SK-N-SH treated with all-trans-retinoic acid at 6 μM for 48 hours (cell line): ENCODE measurements at regions not wholly inside any gene's neighbourhood (a gene's known extent, or its start where the extent isn't known, plus 50 kb on each side); places are given as distances from the start of the nearest gene placed in this dataset.

Experiments
- ARNTL ChIP-seq: fragments of 450-650 bp; formaldehyde crosslinking; IDR thresholded peaks from 2 replicates; pipeline ENCODE4 v1.5.0; 2020; ENCODE audit warnings: low read depth, mild to moderate bottlenecking, moderate library complexity, borderline replicate concordance
- PPARA ChIP-seq: fragments of 250-450 bp; sonication (Bioruptor Pico); IDR thresholded peaks from 2 replicates; pipeline ENCODE4 v1.5.0; 2020; ENCODE audit warnings: mild to moderate bottlenecking, borderline replicate concordance

DNA sequence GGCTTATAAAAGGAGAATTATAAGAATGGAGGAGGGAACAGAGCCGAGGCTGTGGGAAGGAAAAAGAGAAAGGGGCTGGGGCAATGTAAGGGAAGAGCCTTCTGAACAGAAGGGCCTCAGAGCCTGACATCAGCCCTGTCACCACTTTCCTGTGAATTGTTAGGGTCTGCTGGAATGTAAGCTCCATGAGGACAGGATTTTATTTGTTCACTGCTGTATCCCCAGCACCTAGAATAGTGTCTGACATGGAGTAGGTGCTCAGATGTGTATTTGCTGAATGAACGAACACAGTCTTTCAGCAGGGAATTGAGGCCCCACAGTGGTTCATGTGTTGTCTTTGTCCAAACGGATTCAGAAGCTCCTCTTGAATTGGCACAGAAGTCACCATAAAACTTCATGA is 251.5 kb downstream of the OPA1 start:
- no peak for TF ChIP-seq ARNTL
- TF ChIP-seq PPARA = no peak
